Smooth muscle cell (in vitro differentiated cells): ENCODE measurements at regions not wholly inside any gene's neighbourhood (a gene's known extent, or its start where the extent isn't known, plus 50 kb on each side); places are given as distances from the start of the nearest gene placed in this dataset.

Experiments used
- DNase-seq: peaks from one replicate; lab custom pipeline; 2025; ENCODE audit not compliant: unreplicated experiment; lab: John Stamatoyannopoulos, UW
- H2AFZ ChIP-seq: fragments of 200-600 bp; sonication (generic); 2 replicates; pipeline ENCODE4 v1.6.0; 2016; ENCODE audit warnings: antibody characterized with exemption, low read depth, mild to moderate bottlenecking
- H3F3A ChIP-seq: fragments of 200-600 bp; sonication (generic); 2 replicates; pipeline ENCODE4 v1.6.0; 2017; ENCODE audit warnings: antibody characterized with exemption, low read depth
- H3K27ac ChIP-seq: fragments of 200-600 bp; sonication (generic); 2 replicates; pipeline ENCODE4 v1.5.1; 2016; ENCODE audit warnings: low read depth, mild to moderate bottlenecking
- H3K27me3 ChIP-seq: fragments of 200-600 bp; sonication (generic); 2 replicates; pipeline ENCODE4 v1.6.1; 2016; ENCODE audit warnings: low read depth, mild to moderate bottlenecking
- H3K36me3 ChIP-seq: fragments of 200-600 bp; sonication (generic); 2 replicates; pipeline ENCODE4 v1.5.1; 2016; ENCODE audit warnings: low read depth
- H3K4me1 ChIP-seq: fragments of 200-600 bp; sonication (generic); 2 replicates; pipeline ENCODE4 v1.5.1; 2016; ENCODE audit warnings: low read depth
- H3K4me2 ChIP-seq: fragments of 200-600 bp; sonication (generic); 2 replicates; pipeline ENCODE4 v1.6.0; 2016; ENCODE audit warnings: mild to moderate bottlenecking
- H3K4me3 ChIP-seq: fragments of 200-600 bp; sonication (generic); 2 replicates; pipeline ENCODE4 v1.5.1; 2016; ENCODE audit warnings: mild to moderate bottlenecking
- H3K79me2 ChIP-seq: fragments of 200-600 bp; sonication (generic); 2 replicates; pipeline ENCODE4 v1.6.0; 2016; ENCODE audit warnings: low read depth, mild to moderate bottlenecking
- H3K9ac ChIP-seq: fragments of 200-600 bp; sonication (generic); 2 replicates; pipeline ENCODE4 v1.6.0; 2016; ENCODE audit warnings: low read depth
- H3K9me3 ChIP-seq: fragments of 200-600 bp; sonication (generic); replicated peaks from 2 replicates; pipeline ENCODE4 v1.5.1; 2016; ENCODE audit warnings: low read depth
- H4K20me1 ChIP-seq: fragments of 200-600 bp; sonication (generic); 2 replicates; pipeline ENCODE4 v1.6.0; 2016; ENCODE audit warnings: low read depth
- WGBS: methylation state at CpG from one replicate; pipeline ENCODE4 v1.1.7; 2016; ENCODE audit warnings: low lambda C conversion rate; 5-methylcytosine and 5-hydroxymethylcytosine counted together
- TF ChIP-seq, protein P1 (sequence below): fragments of 200-600 bp; sonication (generic); IDR thresholded peaks from 2 replicates; pipeline ENCODE4 v1.5.1; 2017; ENCODE audit warnings: borderline replicate concordance, mild to moderate bottlenecking, antibody characterized with exemption; ENCODE audit not compliant: insufficient read depth, poor library complexity, severe bottlenecking

DNA sequence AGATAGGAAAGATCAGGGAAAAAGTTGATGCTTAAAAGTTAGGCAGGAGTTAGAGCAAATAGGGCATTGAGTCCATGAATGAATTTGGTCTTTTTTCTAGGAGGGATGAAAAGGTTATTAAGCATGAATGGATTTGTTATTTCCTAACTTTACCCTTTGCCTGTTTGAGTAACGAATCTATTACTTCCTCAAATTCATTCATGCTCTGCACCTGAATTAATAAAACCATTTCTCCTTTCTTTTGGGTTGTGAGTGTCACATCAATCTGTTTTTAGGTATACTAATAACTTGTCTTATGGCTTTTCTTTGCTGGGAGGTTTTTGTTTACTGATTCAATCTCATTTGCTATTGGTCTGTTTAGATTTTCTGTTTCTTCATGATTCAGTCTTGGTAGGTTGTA is 1217.7 kb upstream of the CELF2 start:
- 87% methylated on average over 1 of the region's 1 CpG for WGBS
- no peak overlapping the region for H2AFZ ChIP-seq

DNA sequence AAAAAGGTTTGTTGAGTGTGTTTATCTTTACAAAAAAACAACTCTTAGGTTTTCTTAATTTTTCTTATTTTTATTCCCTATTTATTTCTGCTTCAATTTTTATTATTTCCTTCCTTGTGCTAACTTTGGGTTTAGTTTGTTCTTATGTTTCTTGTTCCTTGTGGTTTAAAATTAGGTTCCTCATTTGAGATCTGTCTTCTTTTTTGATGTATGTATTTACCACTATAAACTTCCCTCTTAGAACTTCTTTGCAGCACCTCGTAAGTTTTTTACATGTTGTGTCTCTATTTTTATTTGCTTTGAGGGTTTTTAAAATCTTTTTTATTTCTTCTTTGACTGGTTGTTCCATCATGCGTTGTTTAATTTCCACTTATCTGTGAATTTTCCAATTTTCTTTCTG is 1217.1 kb upstream of the CELF2 start:
- Histone ChIP-seq H3K79me2 (no peaks in the 10 kb centered on the region), H3K4me2 (no peak overlapping the region), H2AFZ (no peak overlapping the region), H3K27ac (no peak overlapping the region), H3K27me3 (no peaks in the 10 kb centered on the region), H4K20me1 (no peaks in the 10 kb centered on the region), H3K36me3 (no peaks in the 10 kb centered on the region), H3K9ac (no peak overlapping the region), H3K4me3 (no peak overlapping the region), H3F3A (no peaks in the 10 kb centered on the region), H3K4me1 (no peaks in the 10 kb centered on the region), H3K9me3 (no peaks in the 10 kb centered on the region)
- 93% methylated on average over 2 of the region's 2 CpGs for WGBS
- TF ChIP-seq, protein P1, sequence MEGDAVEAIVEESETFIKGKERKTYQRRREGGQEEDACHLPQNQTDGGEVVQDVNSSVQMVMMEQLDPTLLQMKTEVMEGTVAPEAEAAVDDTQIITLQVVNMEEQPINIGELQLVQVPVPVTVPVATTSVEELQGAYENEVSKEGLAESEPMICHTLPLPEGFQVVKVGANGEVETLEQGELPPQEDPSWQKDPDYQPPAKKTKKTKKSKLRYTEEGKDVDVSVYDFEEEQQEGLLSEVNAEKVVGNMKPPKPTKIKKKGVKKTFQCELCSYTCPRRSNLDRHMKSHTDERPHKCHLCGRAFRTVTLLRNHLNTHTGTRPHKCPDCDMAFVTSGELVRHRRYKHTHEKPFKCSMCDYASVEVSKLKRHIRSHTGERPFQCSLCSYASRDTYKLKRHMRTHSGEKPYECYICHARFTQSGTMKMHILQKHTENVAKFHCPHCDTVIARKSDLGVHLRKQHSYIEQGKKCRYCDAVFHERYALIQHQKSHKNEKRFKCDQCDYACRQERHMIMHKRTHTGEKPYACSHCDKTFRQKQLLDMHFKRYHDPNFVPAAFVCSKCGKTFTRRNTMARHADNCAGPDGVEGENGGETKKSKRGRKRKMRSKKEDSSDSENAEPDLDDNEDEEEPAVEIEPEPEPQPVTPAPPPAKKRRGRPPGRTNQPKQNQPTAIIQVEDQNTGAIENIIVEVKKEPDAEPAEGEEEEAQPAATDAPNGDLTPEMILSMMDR, result no peak
- DNase-seq, result no peak

More for the DNA sequence above, 1217.7 kb upstream of the CELF2 start:
- Histone ChIP-seq H4K20me1 (no peaks in the 10 kb centered on the region), H3K9ac (no peak overlapping the region), H3K4me3 (no peak overlapping the region), H3K9me3 (no peaks in the 10 kb centered on the region), H3K27ac (no peak overlapping the region), H3F3A (no peaks in the 10 kb centered on the region), H3K36me3 (no peaks in the 10 kb centered on the region), H3K27me3 (no peaks in the 10 kb centered on the region), H3K4me2 (no peak overlapping the region), H3K4me1 (no peaks in the 10 kb centered on the region), H3K79me2 (no peaks in the 10 kb centered on the region)
- TF ChIP-seq, protein P1, result no peak
- DNase-seq, result no peak

DNA sequence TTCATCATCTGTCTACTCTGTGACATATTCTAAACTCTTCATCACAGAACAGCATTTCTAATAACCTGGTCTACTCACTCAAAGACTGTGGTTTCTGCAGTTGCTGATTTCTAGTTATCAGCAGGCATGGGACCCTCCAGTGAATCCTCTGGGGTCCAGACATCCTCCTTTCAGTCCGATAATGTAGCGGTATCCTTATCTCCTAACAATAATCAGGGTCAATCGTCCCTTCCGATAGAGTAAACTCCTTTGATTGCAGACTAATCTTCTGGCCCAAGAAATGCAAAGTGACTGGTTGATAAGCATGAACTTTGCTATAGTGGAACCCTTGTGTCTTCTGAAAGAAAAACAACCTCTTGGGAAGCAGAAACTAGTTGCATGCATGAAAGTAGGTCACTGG is 1209.8 kb upstream of the CELF2 start:
- H3K27me3 ChIP-seq, result no peaks in the 10 kb centered on the region
- H3K4me2 ChIP-seq, result no peak overlapping the region
- no peaks in the 10 kb centered on the region for H3K36me3 ChIP-seq
- H3K9ac ChIP-seq, result no peak overlapping the region
- H3K79me2 ChIP-seq, result no peaks in the 10 kb centered on the region
- 30% methylated on average over 4 of the region's 4 CpGs for WGBS
- DNase-seq, result no peak
- H3K4me3 ChIP-seq, result no peak overlapping the region
- no peaks in the 10 kb centered on the region for H4K20me1 ChIP-seq
- TF ChIP-seq, protein P1, result no peak
- no peaks in the 10 kb centered on the region for H3K4me1 ChIP-seq
- peak overlapping the region; percentile 21 for H2AFZ ChIP-seq
- no peaks in the 10 kb centered on the region for H3K9me3 ChIP-seq
- H3K27ac ChIP-seq, result no peak overlapping the region
- H3F3A ChIP-seq, result no peaks in the 10 kb centered on the region

DNA sequence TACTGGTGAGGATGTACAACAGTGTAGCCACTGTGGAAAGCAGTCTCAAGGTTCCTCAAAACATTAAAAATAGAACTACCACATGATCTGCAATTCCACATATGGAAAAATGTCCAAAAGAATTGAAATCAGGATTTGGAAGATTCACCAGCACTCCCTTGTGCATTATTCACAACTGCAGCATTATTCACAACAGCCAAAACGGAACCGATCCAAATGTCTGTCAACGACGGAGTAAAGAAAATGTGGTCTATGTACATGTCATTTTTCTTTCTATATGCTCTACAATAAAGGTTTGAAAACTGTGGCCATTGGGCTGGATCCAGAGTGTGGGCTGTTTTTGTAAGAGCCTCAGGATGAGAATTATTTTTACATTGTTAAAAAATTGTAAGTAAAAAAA is 1206.1 kb upstream of the CELF2 start:
- Histone ChIP-seq H3K27me3 (no peaks in the 10 kb centered on the region), H3F3A (no peaks in the 10 kb centered on the region), H3K79me2 (no peaks in the 10 kb centered on the region)

More for the DNA sequence above, 1206.1 kb upstream of the CELF2 start:
- H3K4me2 ChIP-seq, result no peak overlapping the region
- H3K4me3 ChIP-seq, result no peak overlapping the region
- TF ChIP-seq, protein P1, result no peak
- H3K9me3 ChIP-seq, result peaks cover under 1% of the 10 kb centered on the region
- no peak overlapping the region for H3K9ac ChIP-seq
- no peak overlapping the region for H3K27ac ChIP-seq
- 96% methylated on average over 4 of the region's 4 CpGs for WGBS
- H2AFZ ChIP-seq, result no peak overlapping the region
- H3K36me3 ChIP-seq, result no peaks in the 10 kb centered on the region
- no peaks in the 10 kb centered on the region for H4K20me1 ChIP-seq
- DNase-seq, result no peak
- H3K4me1 ChIP-seq, result no peaks in the 10 kb centered on the region
